GM12878 (cell line): ENCODE measurements at regions not wholly inside any gene's neighbourhood (a gene's known extent, or its start where the extent isn't known, plus 50 kb on each side); places are given as distances from the start of the nearest gene placed in this dataset.
A peak's percentile ranks its signal among the peaks of the same experiment; 100 is the strongest.

ENCODE experiments used
- ATAC-seq: fragments of 200-7000 bp; cut with Tn5 transposase; 3 replicates; pipeline ENCODE4 v1.9.1; 2020; ENCODE audit warnings: mild to moderate bottlenecking, moderate library complexity
- BruUV-seq: library from RNA; stranded (reverse); fragments of 400-500 nt; replicated peaks from 2 replicates; lab custom pipeline; 2021; lab: Mats Ljungman, UMichigan
- CTCF ChIA-PET: fragments of 300-600 bp; sonication (Branson Sonifier 250); formaldehyde crosslinking; extraction: SDS; loops from one replicate; lab custom pipeline; 2021; ENCODE audit warnings: inconsistent platforms; lab: Yijun Ruan, JAX
- POLR2A ChIA-PET: fragments of 350-600 bp; formaldehyde crosslinking; extraction: SDS; loops from one replicate; lab custom pipeline; 2021; ENCODE audit warnings: inconsistent platforms; lab: Charles Lee
- RAD21 ChIA-PET: fragments of 300-600 bp; sonication (Branson Sonifier 250); formaldehyde crosslinking; loops from one replicate; lab custom pipeline; 2023; ENCODE audit warnings: antibody characterized with exemption; ENCODE audit not compliant: unreplicated experiment; lab: Charles Lee
- SMC1A ChIA-PET: fragments of 300-600 bp; sonication (Branson Sonifier 250); formaldehyde crosslinking; loops from one replicate; lab custom pipeline; 2023; ENCODE audit not compliant: unreplicated experiment, uncharacterized antibody; lab: Charles Lee
- DNase-seq: peaks from one replicate; pipeline ENCODE4 v3.0.0-alpha.2; 2011; ENCODE audit warnings: low read depth, low spot score
- FAIRE-seq: peaks from 3 replicates; lab custom pipeline; 2011; peaks lifted over from hg19 to GRCh38; lab: Jason Lieb, UNC
- H2AFZ ChIP-seq: 2 replicates; pipeline ENCODE4 v1.6.0; 2011; ENCODE audit warnings: low read depth, low read length, control low read depth; ENCODE audit not compliant: control insufficient read depth
- H3K27ac ChIP-seq: 2 replicates; pipeline ENCODE4 v1.5.1; 2011; ENCODE audit warnings: control low read depth; ENCODE audit not compliant: control insufficient read depth, insufficient read depth
- H3K27me3 ChIP-seq, 2 experiments: replicated peaks in 1 of 2; 2 replicates each; pipeline versions ENCODE4 v1.6.0 to v1.6.1; 2011; ENCODE audit warnings: low read length in 1 of 2; ENCODE audit not compliant: control insufficient read depth in 2 of 2, insufficient read depth in 2 of 2
- H3K36me3 ChIP-seq, 2 experiments: 2 replicates each; pipeline ENCODE4 v1.5.1; 2011; ENCODE audit warnings: low read length in 1 of 2; ENCODE audit not compliant: control insufficient read depth in 2 of 2, insufficient read depth in 2 of 2
- H3K4me1 ChIP-seq: 2 replicates; pipeline ENCODE4 v1.6.1; 2011; ENCODE audit warnings: mild to moderate bottlenecking, low read length, moderate library complexity, mixed read lengths; ENCODE audit not compliant: control insufficient read depth, insufficient read depth
- H3K4me2 ChIP-seq: 2 replicates; pipeline ENCODE4 v1.6.0; 2011; ENCODE audit warnings: control low read depth; ENCODE audit not compliant: control insufficient read depth, insufficient read depth
- H3K4me3 ChIP-seq: fragments of 200-600 bp; sonication (generic); 2 replicates; pipeline ENCODE4 v1.5.1; 2016
- H3K79me2 ChIP-seq: 2 replicates; pipeline ENCODE4 v1.6.0; 2011; ENCODE audit warnings: low read length; ENCODE audit not compliant: control insufficient read depth, insufficient read depth
- H3K9ac ChIP-seq: 2 replicates; pipeline ENCODE4 v1.8.0; 2011; ENCODE audit warnings: low read length, control low read depth, mixed read lengths; ENCODE audit not compliant: control insufficient read depth, insufficient read depth
- H3K9me3 ChIP-seq: replicated peaks from 3 replicates; pipeline ENCODE4 v1.5.1; 2011; ENCODE audit warnings: mild to moderate bottlenecking, low read length; ENCODE audit not compliant: control insufficient read depth, insufficient read depth
- H4K20me1 ChIP-seq: 2 replicates; pipeline ENCODE4 v1.6.0; 2011; ENCODE audit not compliant: control insufficient read depth, insufficient read depth
- JUND ChIP-seq: IDR thresholded peaks from 2 replicates; pipeline ENCODE4 v1.6.1; 2012; ENCODE audit warnings: low read depth, mild to moderate bottlenecking, low read length, improper control_type of control experiment, moderate library complexity
- MLLT1 ChIP-seq: fragments of 450-650 bp; IDR thresholded peaks from 2 replicates; pipeline ENCODE4 v1.6.1; 2016; ENCODE audit warnings: mild to moderate bottlenecking
- PAX5 ChIP-seq: IDR thresholded peaks from 2 replicates; pipeline ENCODE4 v1.6.1; 2011; ENCODE audit warnings: low read depth, low read length, borderline replicate concordance
- SMC3 ChIP-seq: IDR thresholded peaks from 2 replicates; pipeline ENCODE4 v1.6.1; 2011; ENCODE audit warnings: low read length, improper control_type of control experiment, borderline replicate concordance
- YY1 ChIP-seq: IDR thresholded peaks from 2 replicates; pipeline ENCODE4 v1.6.1; 2011; ENCODE audit warnings: low read depth, mild to moderate bottlenecking, low read length
- WGBS: methylation state at CpG from one replicate; pipeline ENCODE4 v1.1.6; 2016; ENCODE audit warnings: low lambda C conversion rate; ENCODE audit not compliant: insufficient replicate concordance, insufficient coverage; ENCODE audit errors: missing lambda C conversion rate; 5-methylcytosine and 5-hydroxymethylcytosine counted together
- in situ Hi-C: fragments of 300-500 bp; cut with MboI; formaldehyde crosslinking; loops from 9 replicates; pipeline ENCODE4 v1.14.3; 2018; ENCODE audit warnings: mixed read lengths
- intact Hi-C: fragments of 100-400 bp; cut with micrococcal nuclease; formaldehyde crosslinking; loops from one replicate; pipeline ENCODE4 v1.14.2; 2022; ENCODE audit not compliant: unreplicated experiment

- Histone ChIP-seq H3K36me3 (peaks cover 5 to 8% of the 10 kb centered on the region in 2 experiments), H3K9me3 (peaks cover 29% of the 10 kb centered on the region), H3K4me1 (peaks cover 32% of the 10 kb centered on the region), H3K4me2 (no peak overlapping the region), H3K79me2 (peaks cover 84% of the 10 kb centered on the region), H3K9ac (no peak overlapping the region), H2AFZ (no peak overlapping the region), H3K27me3 (no peaks in the 10 kb centered on the region), H4K20me1 (no peaks in the 10 kb centered on the region), H3K27ac (no peak overlapping the region), H3K4me3 (no peak overlapping the region)
- in situ Hi-C loops = no loop called here
- CTCF ChIA-PET = no interaction called here
- SMC1A ChIA-PET = interaction anchor here (0.7 to 7.0 kb wide), 10 partner anchors 8 to 126 kb away, joined by 3 to 92 read pairs (median 3); no protein-coding TSS in a partner anchor
- intact Hi-C loops = loop anchor here (2.0 kb wide), 1 partner anchor 29 kb away; no protein-coding TSS in a partner anchor
- POLR2A ChIA-PET = no interaction called here
- FAIRE-seq = no peak
- BruUV-seq = no TSS peak
- no peak for DNase-seq
- peak; percentile 49; the same call in 1 of the 2 replicates for TF ChIP-seq YY1
- TF ChIP-seq JUND = no peak
- TF ChIP-seq PAX5 = peak; percentile 91
- ATAC-seq = no peak
- RAD21 ChIA-PET = interaction anchor here (0.6 to 11.5 kb wide), 2 partner anchors 29 to 48 kb away, joined by 3 to 128 read pairs; no protein-coding TSS in a partner anchor
- over 99% methylated on average over 6 of the region's 8 CpGs for WGBS
Observed at GRCh38 chr14:71354142-71354541, 446.9 kb downstream of the PCNX1 start.

- TF ChIP-seq MLLT1 (peak; percentile 42; the same call in 1 of the 2 replicates), SMC3 (no peak)
- FAIRE-seq (no peak), ATAC-seq (no peak), DNase-seq (no peak)
- Histone ChIP-seq H4K20me1 (no peaks in the 10 kb centered on the region), H3K36me3 (peaks cover 5 to 8% of the 10 kb centered on the region in 2 experiments), H3K4me2 (no peak overlapping the region), H3K9ac (no peak overlapping the region), H3K4me3 (no peak overlapping the region), H3K79me2 (peaks cover 86% of the 10 kb centered on the region), H2AFZ (no peak overlapping the region), H3K27me3 (no peaks in the 10 kb centered on the region), H3K4me1 (peaks cover 30% of the 10 kb centered on the region), H3K27ac (no peak overlapping the region), H3K9me3 (peaks cover 33% of the 10 kb centered on the region)
- ChIA-PET CTCF (interaction anchor here (0.6 to 4.1 kb wide), 4 partner anchors 12 to 501 kb away, joined by 3 to 12 read pairs (median 6); no protein-coding TSS in a partner anchor), RAD21 (interaction anchor here (0.6 to 11.5 kb wide), 3 partner anchors 30 to 143 kb away, joined by 3 to 128 read pairs (median 8); no protein-coding TSS in a partner anchor), SMC1A (interaction anchor here (0.7 to 7.0 kb wide), 11 partner anchors 8 to 125 kb away, joined by 3 to 92 read pairs (median 3); no protein-coding TSS in a partner anchor), POLR2A (no interaction called here)
- 75% methylated on average over 5 of the region's 5 CpGs for WGBS
- in situ Hi-C loops = no loop called here
- BruUV-seq = no TSS peak
- intact Hi-C loops = loop anchor here (2.0 kb wide), 1 partner anchor 30 kb away; no protein-coding TSS in a partner anchor
Observed at GRCh38 chr14:71354801-71355200, 447.5 kb downstream of the PCNX1 start.
